Loucy (cell line): ENCODE measurements at regions not wholly inside any gene's neighbourhood (a gene's known extent, or its start where the extent isn't known, plus 50 kb on each side); places are given as distances from the start of the nearest gene placed in this dataset.
"Not testable (repeated sequence)": the region's sequence is repeated elsewhere in the genome, so short reads cannot be mapped to it uniquely, and the experiment has no call there.

Experiments
- H2AFZ ChIP-seq: fragments of 200-600 bp; sonication (generic); 2 replicates; pipeline ENCODE4 v1.6.0; 2016; ENCODE audit warnings: antibody characterized with exemption, mild to moderate bottlenecking, low read length, moderate library complexity
- H3F3A ChIP-seq: fragments of 200-600 bp; 2 replicates; pipeline ENCODE4 v1.6.0; 2016; ENCODE audit warnings: antibody characterized with exemption, low read depth, mild to moderate bottlenecking
- H3K27me3 ChIP-seq: fragments of 200-600 bp; sonication (generic); 2 replicates; pipeline ENCODE4 v1.6.1; 2014; ENCODE audit warnings: low read length, mild to moderate bottlenecking; ENCODE audit not compliant: insufficient read depth, poor library complexity, severe bottlenecking
- H3K36me3 ChIP-seq: fragments of 200-600 bp; sonication (generic); 2 replicates; pipeline ENCODE4 v1.6.1; 2016; ENCODE audit warnings: low read length; ENCODE audit not compliant: insufficient read depth
- H3K4me1 ChIP-seq: fragments of 200-600 bp; sonication (generic); 2 replicates; pipeline ENCODE4 v1.5.1; 2014; ENCODE audit warnings: low read length, mild to moderate bottlenecking; ENCODE audit not compliant: insufficient read depth, poor library complexity, severe bottlenecking
- H3K4me2 ChIP-seq: fragments of 200-600 bp; sonication (generic); 2 replicates; pipeline ENCODE4 v1.6.0; 2014; ENCODE audit warnings: antibody characterized with exemption, low read length, low read depth, mild to moderate bottlenecking; ENCODE audit not compliant: poor library complexity, severe bottlenecking
- H3K4me3 ChIP-seq: fragments of 200-600 bp; sonication (generic); 2 replicates; pipeline ENCODE4 v1.5.1; 2014; ENCODE audit warnings: low read length, mild to moderate bottlenecking, mixed read lengths; ENCODE audit not compliant: poor library complexity, severe bottlenecking
- H3K79me2 ChIP-seq: fragments of 200-600 bp; sonication (generic); 2 replicates; pipeline ENCODE4 v1.6.1; 2014; ENCODE audit warnings: low read length; ENCODE audit not compliant: insufficient read depth
- H3K9ac ChIP-seq: fragments of 200-600 bp; sonication (generic); 2 replicates; pipeline ENCODE4 v1.6.0; 2014; ENCODE audit warnings: mild to moderate bottlenecking, low read depth, low read length, moderate library complexity; ENCODE audit not compliant: poor library complexity, severe bottlenecking
- H3K9me2 ChIP-seq: fragments of 200-600 bp; sonication (generic); replicated peaks from 2 replicates; pipeline ENCODE4 v1.6.1; 2016; ENCODE audit warnings: low read depth, low read length, mixed read lengths
- H3K9me3 ChIP-seq: fragments of 200-600 bp; sonication (generic); 2 replicates; pipeline ENCODE4 v1.6.1; 2014; ENCODE audit warnings: mild to moderate bottlenecking, antibody characterized with exemption, low read length, low read depth; ENCODE audit not compliant: insufficient read depth
- H4K20me1 ChIP-seq: fragments of 200-600 bp; sonication (generic); 2 replicates; pipeline ENCODE4 v1.6.0; 2014; ENCODE audit warnings: antibody characterized with exemption, low read length, mild to moderate bottlenecking; ENCODE audit not compliant: insufficient read depth, poor library complexity, severe bottlenecking
- EZH2phosphoT487 ChIP-seq: fragments of 200-600 bp; IDR thresholded peaks from 2 replicates; pipeline ENCODE4 v1.6.1; 2018; ENCODE audit warnings: antibody characterized with exemption, mild to moderate bottlenecking, moderate library complexity, borderline replicate concordance
- TF ChIP-seq, protein P1 (sequence below): fragments of 200-600 bp; sonication (generic); conservative IDR thresholded peaks from 2 replicates; pipeline ENCODE4 v1.5.1; 2014; ENCODE audit warnings: mild to moderate bottlenecking, antibody characterized with exemption, low read length

DNA sequence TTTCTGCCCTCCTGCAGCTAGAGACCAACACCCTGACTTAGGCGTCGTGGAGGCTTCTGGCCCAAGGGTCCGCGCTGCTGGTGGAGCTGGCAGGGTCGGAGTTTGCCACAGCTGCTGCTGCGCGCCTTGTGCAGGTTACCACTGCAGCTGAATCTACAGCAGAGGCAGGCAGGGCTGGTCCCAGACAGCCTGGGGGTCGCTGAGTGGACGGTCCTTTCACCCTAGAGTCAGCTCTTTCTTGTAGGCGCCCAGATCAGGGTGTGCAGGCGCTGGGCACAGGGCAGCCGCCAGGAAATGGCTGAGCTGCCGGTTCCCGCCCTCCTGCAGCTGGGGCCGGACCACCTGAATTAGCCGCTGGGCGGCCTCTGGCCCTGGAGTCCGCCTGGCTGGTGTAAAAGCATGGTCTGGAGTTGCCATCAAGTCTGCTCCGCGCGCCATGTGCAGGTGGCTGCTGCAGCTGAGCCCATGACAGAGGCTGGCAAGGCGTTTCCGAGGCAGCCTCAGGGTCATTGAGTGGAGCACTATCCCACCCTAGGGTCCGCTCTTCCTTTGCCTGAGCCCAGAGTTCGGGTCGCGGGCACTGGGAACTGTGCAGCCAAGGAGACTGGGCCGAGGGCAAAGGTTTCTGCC lies 144.3 kb downstream of the CCDC74A start:
- Histone ChIP-seq H2AFZ (peak overlapping the region; percentile 90; the same call in 1 of the 2 replicates), H3K4me2 (peak overlapping the region; percentile 90), H3K4me3 (peak overlapping the region; percentile 70)
- not testable (repeated sequence) for H3K9me2 ChIP-seq, H3K79me2 ChIP-seq, H3K4me1 ChIP-seq, H3K9me3 ChIP-seq, H3K27me3 ChIP-seq, H3K36me3 ChIP-seq, H3K9ac ChIP-seq, H3F3A ChIP-seq, H4K20me1 ChIP-seq

DNA sequence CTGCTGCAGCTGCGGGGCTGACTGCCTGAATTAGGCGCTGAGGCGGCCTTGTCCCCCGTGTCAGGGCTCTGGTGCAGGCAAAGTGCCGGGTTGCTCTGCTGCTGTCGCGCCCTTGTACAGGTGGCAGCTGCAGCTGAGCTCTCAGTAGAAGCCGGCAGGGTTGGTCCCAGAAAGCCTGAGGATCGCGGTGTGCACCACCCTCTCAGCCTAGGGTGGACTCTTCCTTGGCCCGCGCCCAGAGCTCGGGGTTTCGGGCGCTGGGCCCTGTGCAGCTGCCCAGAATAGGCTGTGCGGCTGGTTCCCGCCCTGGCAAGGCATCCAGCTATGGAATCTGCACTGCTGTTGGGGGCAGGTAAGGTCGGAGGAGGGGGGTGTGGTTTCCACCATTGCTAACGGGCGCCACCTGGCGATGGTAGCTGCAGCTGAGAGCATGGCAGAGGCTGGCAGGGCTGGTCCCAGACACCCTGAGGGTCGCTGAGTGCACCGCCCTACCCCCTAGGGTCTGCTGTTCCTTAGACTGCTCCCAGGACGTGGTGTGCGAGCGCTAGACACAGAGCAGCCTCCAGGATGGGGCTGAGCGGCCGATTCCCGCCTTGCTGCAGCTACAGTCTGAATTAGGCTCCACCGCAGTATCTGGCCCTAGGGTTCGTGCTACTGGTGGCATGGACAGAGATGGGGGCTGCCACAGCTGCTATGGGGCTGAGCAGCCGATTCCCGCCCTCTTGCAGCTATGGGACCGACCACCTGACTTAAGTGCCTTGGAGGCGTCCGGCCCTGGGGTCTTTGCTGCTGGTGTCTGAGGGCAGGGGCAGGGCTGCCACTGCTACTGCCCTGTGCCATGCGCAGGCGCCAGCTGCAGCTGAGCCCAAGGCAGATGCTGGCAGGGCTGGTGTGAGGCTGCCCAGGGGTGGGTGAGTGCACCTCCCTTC lies 145.0 kb downstream of the CCDC74A start:
- H3K9me3 ChIP-seq, H3K4me1 ChIP-seq, H3K9ac ChIP-seq, H3F3A ChIP-seq, H3K27me3 ChIP-seq, H3K36me3 ChIP-seq, H3K9me2 ChIP-seq, H3K79me2 ChIP-seq, H4K20me1 ChIP-seq: not testable (repeated sequence)
- Histone ChIP-seq H3K4me2 (peak overlapping the region; percentile 90), H3K4me3 (peak overlapping the region; percentile 70), H2AFZ (peak overlapping the region; percentile 90)
- TF ChIP-seq, protein P1, sequence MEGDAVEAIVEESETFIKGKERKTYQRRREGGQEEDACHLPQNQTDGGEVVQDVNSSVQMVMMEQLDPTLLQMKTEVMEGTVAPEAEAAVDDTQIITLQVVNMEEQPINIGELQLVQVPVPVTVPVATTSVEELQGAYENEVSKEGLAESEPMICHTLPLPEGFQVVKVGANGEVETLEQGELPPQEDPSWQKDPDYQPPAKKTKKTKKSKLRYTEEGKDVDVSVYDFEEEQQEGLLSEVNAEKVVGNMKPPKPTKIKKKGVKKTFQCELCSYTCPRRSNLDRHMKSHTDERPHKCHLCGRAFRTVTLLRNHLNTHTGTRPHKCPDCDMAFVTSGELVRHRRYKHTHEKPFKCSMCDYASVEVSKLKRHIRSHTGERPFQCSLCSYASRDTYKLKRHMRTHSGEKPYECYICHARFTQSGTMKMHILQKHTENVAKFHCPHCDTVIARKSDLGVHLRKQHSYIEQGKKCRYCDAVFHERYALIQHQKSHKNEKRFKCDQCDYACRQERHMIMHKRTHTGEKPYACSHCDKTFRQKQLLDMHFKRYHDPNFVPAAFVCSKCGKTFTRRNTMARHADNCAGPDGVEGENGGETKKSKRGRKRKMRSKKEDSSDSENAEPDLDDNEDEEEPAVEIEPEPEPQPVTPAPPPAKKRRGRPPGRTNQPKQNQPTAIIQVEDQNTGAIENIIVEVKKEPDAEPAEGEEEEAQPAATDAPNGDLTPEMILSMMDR: peak; percentile 61

DNA sequence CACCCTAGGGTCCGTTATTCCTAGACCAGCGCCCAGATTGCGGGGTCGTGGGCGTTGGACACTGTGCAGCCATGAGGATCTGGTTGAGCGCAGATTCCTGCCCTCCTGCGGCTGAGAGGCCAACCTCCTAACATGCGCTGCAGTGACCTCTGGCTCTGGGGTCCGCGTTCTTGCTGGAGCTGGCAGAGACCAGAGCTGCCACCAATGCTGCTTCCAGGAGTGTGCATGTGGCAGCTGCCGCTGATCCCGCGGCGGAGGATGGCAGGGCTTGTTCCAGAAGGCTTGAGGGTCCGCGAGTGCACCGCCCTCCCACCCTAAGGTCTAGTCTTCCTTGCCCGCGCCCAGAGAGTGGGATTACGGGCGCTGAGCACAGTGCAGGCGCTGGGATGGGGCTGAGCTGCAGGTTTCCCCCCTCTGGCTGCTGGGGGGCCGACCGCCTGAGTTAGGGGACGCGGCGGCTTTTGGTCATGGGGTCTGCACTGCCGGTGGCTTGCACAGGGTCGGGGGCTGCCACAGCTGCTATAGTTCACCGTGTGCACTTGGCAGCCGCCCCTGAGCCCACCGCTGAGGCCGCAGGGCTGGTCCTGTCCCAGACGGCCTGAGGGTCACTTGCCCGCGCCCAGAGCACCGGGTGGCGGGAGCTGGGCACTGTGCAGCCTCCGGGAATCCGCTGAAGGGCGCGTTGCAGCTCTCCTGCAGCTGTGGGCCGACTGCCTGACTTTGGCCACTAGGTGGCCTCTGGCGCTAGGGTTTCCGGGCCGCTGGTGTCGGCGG lies 145.9 kb downstream of the CCDC74A start:
- Histone ChIP-seq H4K20me1 (no peaks in the 10 kb centered on the region), H3K9ac (peak overlapping the region; percentile 55), H3K4me2 (peak overlapping the region; percentile 90), H3K4me1 (peaks cover 4% of the 10 kb centered on the region), H3K9me2 (no peaks in the 10 kb centered on the region), H3K9me3 (no peaks in the 10 kb centered on the region), H2AFZ (peak overlapping the region; percentile 89), H3K4me3 (peak overlapping the region; percentile 70), H3K36me3 (no peaks in the 10 kb centered on the region), H3K79me2 (no peaks in the 10 kb centered on the region), H3K27me3 (no peaks in the 10 kb centered on the region), H3F3A (no peaks in the 10 kb centered on the region)
- TF ChIP-seq, protein P1: peak; percentile 73
- TF ChIP-seq EZH2phosphoT487: no peak
